Stimulated activated naive B cell treated with anti-CD40 and anti-IgM and Interleukin-4, amounts not matched to agents 10 μg/mL and 1 μg/mL and 100 μg/mL, for 72 hours (primary cell): ENCODE measurements at regions not wholly inside any gene's neighbourhood (a gene's known extent, or its start where the extent isn't known, plus 50 kb on each side); places are given as distances from the start of the nearest gene placed in this dataset.

Experiments
- ATAC-seq, 2 donors: fragments of 150-1000 bp; cut with Tn5 transposase; replicated peaks; 2 replicates each; pipeline ENCODE4 v1.10.0; 2021; ENCODE audit warnings: moderate library complexity in 1 of 2
- DNase-seq: peaks from one replicate; pipeline ENCODE4 v3.0.0; 2021
- H3K27ac Mint-ChIP-seq: one replicate; pipeline ENCODE4 v1.8.0; 2022; ENCODE audit warnings: mild to moderate bottlenecking, mixed read lengths
- H3K27me3 Mint-ChIP-seq, 2 donors: one replicate each; pipeline ENCODE4 v1.8.0; 2022; ENCODE audit warnings: mixed read lengths in 2 of 2
- H3K36me3 Mint-ChIP-seq, 2 donors: one replicate each; pipeline ENCODE4 v1.8.0; 2022; ENCODE audit warnings: mixed read lengths in 2 of 2, mild to moderate bottlenecking in 1 of 2
- H3K4me1 Mint-ChIP-seq, 2 donors: one replicate each; pipeline ENCODE4 v1.8.0; 2022; ENCODE audit warnings: mixed read lengths in 2 of 2, mild to moderate bottlenecking in 1 of 2
- H3K4me3 Mint-ChIP-seq, 2 donors: one replicate each; pipeline ENCODE4 v1.8.0; 2022; ENCODE audit warnings: mild to moderate bottlenecking in 2 of 2, mixed read lengths in 2 of 2, moderate library complexity in 1 of 2
- H3K9me3 Mint-ChIP-seq, 2 donors: one replicate each; pipeline ENCODE4 v1.8.0; 2022; ENCODE audit warnings: mixed read lengths in 2 of 2, mild to moderate bottlenecking in 1 of 2

GRCh38 chr5:26828294-26828693 is 210.1 kb downstream of the CDH9 start:
- no peaks in the 10 kb centered on the region for H3K4me1 Mint-ChIP-seq
- H3K27me3 Mint-ChIP-seq: no peaks in the 10 kb centered on the region
- ATAC-seq (no peak), DNase-seq (no peak)
- H3K4me3 Mint-ChIP-seq: no peak overlapping the region
- no peak overlapping the region for H3K27ac Mint-ChIP-seq
- no peaks in the 10 kb centered on the region for H3K36me3 Mint-ChIP-seq
- peaks cover 13% of the 10 kb centered on the region in 2 donors for H3K9me3 Mint-ChIP-seq

DNA sequence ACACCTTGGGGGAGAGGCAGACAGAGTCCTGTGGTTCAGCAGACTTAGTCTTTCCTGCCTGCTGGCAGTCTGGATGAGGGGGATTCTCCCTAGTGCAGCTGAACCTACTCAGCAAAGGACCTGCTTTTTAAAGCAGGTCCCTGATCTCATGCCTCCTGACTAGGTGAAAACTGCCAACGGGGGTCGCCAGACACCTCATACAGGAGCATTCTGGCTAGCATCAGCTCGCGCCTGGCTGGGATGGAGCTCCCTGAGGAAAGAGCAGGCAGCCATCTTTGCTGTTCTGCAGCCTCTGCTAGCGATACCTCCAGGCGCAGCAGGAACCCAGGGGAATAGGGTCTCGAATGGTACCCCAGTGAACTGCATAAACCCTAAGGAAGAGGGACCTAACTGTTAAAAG is 225.2 kb downstream of the CDH9 start:
- Mint-ChIP-seq H3K27me3 (no peaks in the 10 kb centered on the region), H3K4me1 (no peaks in the 10 kb centered on the region), H3K4me3 (no peak overlapping the region), H3K36me3 (no peaks in the 10 kb centered on the region), H3K27ac (no peak overlapping the region), H3K9me3 (peaks cover 18 to 24% of the 10 kb centered on the region in 2 donors)
- DNase-seq (no peak), ATAC-seq (no peak)

DNA sequence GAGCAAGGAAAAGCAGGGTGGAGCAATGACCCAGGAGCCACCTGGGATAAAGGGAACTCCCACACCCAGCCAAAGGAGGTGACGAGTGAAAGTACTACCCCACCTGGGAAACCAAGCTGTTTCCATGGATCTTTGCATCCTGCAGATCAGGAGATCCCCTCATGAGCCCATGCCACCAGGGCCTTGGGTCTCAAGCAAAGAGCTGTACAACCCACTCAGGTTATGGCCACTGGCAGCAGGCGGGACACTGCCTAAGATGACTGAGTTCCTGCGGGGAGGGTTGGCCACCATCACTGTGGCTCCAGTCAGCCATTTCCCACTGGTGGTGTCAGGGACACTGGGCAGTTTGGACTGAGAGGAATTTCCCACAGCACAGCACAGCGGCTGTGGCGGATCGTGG is 225.7 kb downstream of the CDH9 start:
- ATAC-seq (no peak), DNase-seq (no peak)
- Mint-ChIP-seq H3K27ac (no peak overlapping the region), H3K4me1 (no peaks in the 10 kb centered on the region), H3K27me3 (no peaks in the 10 kb centered on the region), H3K9me3 (peaks cover 17 to 22% of the 10 kb centered on the region in 2 donors), H3K36me3 (no peaks in the 10 kb centered on the region), H3K4me3 (no peak overlapping the region)

- no peaks in the 10 kb centered on the region for H3K27me3 Mint-ChIP-seq
- H3K4me1 Mint-ChIP-seq: no peaks in the 10 kb centered on the region
- H3K27ac Mint-ChIP-seq: no peak overlapping the region
- H3K36me3 Mint-ChIP-seq: no peaks in the 10 kb centered on the region
- no peak for DNase-seq
- peaks cover 5 to 10% of the 10 kb centered on the region in 2 donors for H3K9me3 Mint-ChIP-seq
- H3K4me3 Mint-ChIP-seq: no peak overlapping the region
- ATAC-seq: peak in 1 of 2 donors; percentile 14
Measured at GRCh38 chr5:26807231-26808199, 230.9 kb downstream of the CDH9 start.

GRCh38 chr5:26805076-26805475 is 233.3 kb downstream of the CDH9 start:
- DNase-seq (no peak), ATAC-seq (no peak)
- H3K27me3 Mint-ChIP-seq: no peaks in the 10 kb centered on the region
- no peak overlapping the region for H3K4me3 Mint-ChIP-seq
- no peaks in the 10 kb centered on the region for H3K36me3 Mint-ChIP-seq
- H3K27ac Mint-ChIP-seq: no peak overlapping the region
- H3K4me1 Mint-ChIP-seq: no peaks in the 10 kb centered on the region
- peaks cover 5 to 7% of the 10 kb centered on the region in 2 donors for H3K9me3 Mint-ChIP-seq

GRCh38 chr5:26802944-26803343 is 235.4 kb downstream of the CDH9 start:
- Mint-ChIP-seq H3K27me3 (no peaks in the 10 kb centered on the region), H3K4me3 (no peak overlapping the region), H3K9me3 (peaks cover 5 to 7% of the 10 kb centered on the region in 2 donors), H3K36me3 (no peaks in the 10 kb centered on the region), H3K4me1 (no peaks in the 10 kb centered on the region), H3K27ac (no peak overlapping the region)
- ATAC-seq (no peak), DNase-seq (no peak)

- no peak overlapping the region for H3K27ac Mint-ChIP-seq
- no peak overlapping the region for H3K4me3 Mint-ChIP-seq
- ATAC-seq (no peak), DNase-seq (no peak)
- H3K36me3 Mint-ChIP-seq: no peaks in the 10 kb centered on the region
- H3K27me3 Mint-ChIP-seq: no peaks in the 10 kb centered on the region
- H3K9me3 Mint-ChIP-seq: peaks cover 6 to 8% of the 10 kb centered on the region in 2 donors
- H3K4me1 Mint-ChIP-seq: no peaks in the 10 kb centered on the region
Measured at GRCh38 chr5:26791433-26791832, 247.0 kb downstream of the CDH9 start.

GRCh38 chr5:26791021-26791420 is 247.4 kb downstream of the CDH9 start:
- Mint-ChIP-seq H3K36me3 (no peaks in the 10 kb centered on the region), H3K27ac (no peak overlapping the region), H3K4me1 (no peaks in the 10 kb centered on the region), H3K9me3 (peaks cover 6 to 8% of the 10 kb centered on the region in 2 donors), H3K4me3 (no peak overlapping the region), H3K27me3 (no peaks in the 10 kb centered on the region)
- ATAC-seq (no peak), DNase-seq (no peak)

DNA sequence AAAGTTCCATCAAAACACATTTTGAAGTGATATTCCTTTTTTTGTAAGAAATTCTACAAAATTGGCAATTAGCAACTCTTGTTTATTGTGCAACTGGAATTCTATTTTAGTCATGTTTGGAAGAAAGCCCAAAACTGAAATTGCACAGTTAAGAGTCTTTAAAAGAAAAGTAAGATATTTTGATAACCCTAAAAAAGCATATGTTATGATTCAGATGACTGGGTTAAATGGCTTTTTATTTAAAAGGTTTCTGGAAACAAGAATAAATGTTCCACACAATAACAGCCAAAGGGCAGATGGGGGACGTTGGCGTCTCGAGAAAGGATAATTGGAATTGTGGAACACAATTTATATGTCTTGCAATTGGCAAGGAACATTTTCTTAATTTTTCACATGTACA is 275.2 kb downstream of the CDH9 start:
- DNase-seq (no peak), ATAC-seq (no peak)
- H3K36me3 Mint-ChIP-seq: no peaks in the 10 kb centered on the region
- H3K27me3 Mint-ChIP-seq: no peaks in the 10 kb centered on the region
- H3K9me3 Mint-ChIP-seq: peaks cover 4 to 8% of the 10 kb centered on the region in 2 donors
- H3K4me3 Mint-ChIP-seq: no peak overlapping the region
- H3K27ac Mint-ChIP-seq: no peak overlapping the region
- H3K4me1 Mint-ChIP-seq: no peaks in the 10 kb centered on the region

GRCh38 chr5:26761446-26761845 is 276.9 kb downstream of the CDH9 start:
- Mint-ChIP-seq H3K36me3 (no peaks in the 10 kb centered on the region), H3K27ac (no peak overlapping the region), H3K9me3 (peaks cover 4% of the 10 kb centered on the region in 2 donors)

GRCh38 chr5:26761045-26761444 is 277.3 kb downstream of the CDH9 start:
- H3K4me1 Mint-ChIP-seq: no peaks in the 10 kb centered on the region
- no peak overlapping the region for H3K27ac Mint-ChIP-seq
- H3K27me3 Mint-ChIP-seq: no peaks in the 10 kb centered on the region
- no peak overlapping the region for H3K4me3 Mint-ChIP-seq
- ATAC-seq (no peak), DNase-seq (no peak)
- no peaks in the 10 kb centered on the region for H3K36me3 Mint-ChIP-seq
- H3K9me3 Mint-ChIP-seq: peaks cover under 1 to 4% of the 10 kb centered on the region in 2 donors

More at GRCh38 chr5:26761446-26761845, 276.9 kb downstream of the CDH9 start:
- DNase-seq: no peak
- Mint-ChIP-seq H3K4me1 (no peaks in the 10 kb centered on the region), H3K27me3 (no peaks in the 10 kb centered on the region), H3K4me3 (no peak overlapping the region)
- ATAC-seq: no peak

GRCh38 chr5:26757941-26758340 is 280.4 kb downstream of the CDH9 start:
- Mint-ChIP-seq H3K4me1 (no peaks in the 10 kb centered on the region), H3K27ac (no peak overlapping the region), H3K36me3 (no peaks in the 10 kb centered on the region), H3K4me3 (no peak overlapping the region), H3K27me3 (no peaks in the 10 kb centered on the region), H3K9me3 (peaks cover 4 to 8% of the 10 kb centered on the region in 2 donors)
- no peak for ATAC-seq
- no peak for DNase-seq

GRCh38 chr5:26749829-26750228 is 288.6 kb downstream of the CDH9 start:
- Mint-ChIP-seq H3K4me1 (no peaks in the 10 kb centered on the region), H3K4me3 (no peak overlapping the region), H3K27ac (no peak overlapping the region), H3K27me3 (no peaks in the 10 kb centered on the region), H3K9me3 (peaks cover 4 to 5% of the 10 kb centered on the region in 2 donors), H3K36me3 (no peaks in the 10 kb centered on the region)
- ATAC-seq (no peak), DNase-seq (no peak)

- Mint-ChIP-seq H3K4me3 (no peak overlapping the region), H3K36me3 (no peaks in the 10 kb centered on the region), H3K4me1 (no peaks in the 10 kb centered on the region), H3K9me3 (peaks cover 0 to 1% of the 10 kb centered on the region in 2 donors), H3K27me3 (no peaks in the 10 kb centered on the region), H3K27ac (no peak overlapping the region)
- DNase-seq (no peak), ATAC-seq (no peak)
Measured at GRCh38 chr5:26740182-26740581, 298.2 kb downstream of the CDH9 start.
